Esophagus squamous epithelium (tissue), 5 donors: ENCODE measurements at regions not wholly inside any gene's neighbourhood (a gene's known extent, or its start where the extent isn't known, plus 50 kb on each side); places are given as distances from the start of the nearest gene placed in this dataset.

Source experiments
- DNase-seq: peaks from one replicate; lab custom pipeline; 2025; lab: John Stamatoyannopoulos, UW
- H3K27ac ChIP-seq, 4 donors: fragments of 200-600 bp; sonication (generic); one replicate each; pipeline ENCODE4 v1.5.1; 2016 to 2019; ENCODE audit warnings: mild to moderate bottlenecking in 1 of 4
- H3K27me3 ChIP-seq, 4 donors: fragments of 200-600 bp; sonication (generic); 1 replicate in 3 of 4; 2 replicates in 1 of 4; pipeline versions ENCODE4 v1.5.1 to v1.6.0; 2017 to 2021; ENCODE audit warnings: antibody characterized with exemption in 1 of 4
- H3K36me3 ChIP-seq, 3 donors: fragments of 200-600 bp; sonication (generic); one replicate each; pipeline ENCODE4 v1.5.1; 2016 to 2019
- H3K4me1 ChIP-seq, 3 donors: fragments of 200-600 bp; sonication (generic); one replicate each; pipeline ENCODE4 v1.5.1; 2017 to 2019
- H3K4me3 ChIP-seq, 4 donors: fragments of 200-600 bp; sonication (generic); 1 replicate in 3 of 4; 2 replicates in 1 of 4; pipeline ENCODE4 v1.5.1; 2016 to 2019; ENCODE audit warnings: mild to moderate bottlenecking in 2 of 4, moderate library complexity in 1 of 4
- H3K9me3 ChIP-seq, 3 donors: fragments of 200-600 bp; sonication (generic); one replicate each; pipeline ENCODE4 v1.5.1; 2016 to 2019
- POLR2A ChIP-seq, 4 donors: fragments of 450-650 bp; IDR thresholded peaks; one replicate each; pipeline ENCODE4 v1.6.1; 2017; ENCODE audit warnings: antibody characterized with exemption in 4 of 4, mild to moderate bottlenecking in 4 of 4, moderate library complexity in 3 of 4
- WGBS, 2 donors: methylation state at CpG; one replicate each; pipeline ENCODE4 v1.1.5; 2018; 5-methylcytosine and 5-hydroxymethylcytosine counted together
- intact Hi-C: fragments of 100-400 bp; cut with DNase I; formaldehyde crosslinking; loops from one replicate; pipeline ENCODE4 v1.15.0; 2022
- TF ChIP-seq, protein P1 (sequence below), 6 experiments: fragments of 450-650 bp in 4 of 6; fragments of 200-600 bp in 2 of 6; sonication (generic) in 2 of 6; IDR thresholded peaks; one replicate each; pipeline ENCODE4 v1.5.1; 2016 to 2019; ENCODE audit warnings: antibody characterized with exemption in 6 of 6, mild to moderate bottlenecking in 4 of 6, moderate library complexity in 4 of 6
- donor health status: DM: yes; HTN: yes; CAD: no.

DNA sequence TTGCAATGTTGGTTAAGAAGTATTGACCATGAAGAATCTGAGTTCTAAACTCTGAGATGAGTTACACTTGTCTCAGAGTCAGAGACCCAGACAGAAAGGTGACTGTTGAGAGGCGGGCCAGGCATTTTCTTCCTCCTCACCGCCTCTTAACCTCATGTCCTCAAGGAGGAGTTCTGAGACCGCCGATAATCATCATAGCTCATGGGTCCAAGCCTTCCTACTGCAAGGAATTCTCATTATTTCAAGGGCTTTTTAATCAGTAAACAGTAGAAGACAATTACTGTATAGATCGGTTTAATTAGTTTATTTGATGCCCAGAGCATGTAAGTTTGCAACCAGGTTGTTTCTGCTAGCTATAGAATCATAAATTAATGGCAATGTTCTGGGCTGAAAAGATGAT, 382.4 kb upstream of the MMS22L start:
- no peaks in the 10 kb centered on the region for H3K9me3 ChIP-seq
- no peak for TF ChIP-seq POLR2A (IDR thresholded peaks at IDR 0.05)
- TF ChIP-seq, protein P1, sequence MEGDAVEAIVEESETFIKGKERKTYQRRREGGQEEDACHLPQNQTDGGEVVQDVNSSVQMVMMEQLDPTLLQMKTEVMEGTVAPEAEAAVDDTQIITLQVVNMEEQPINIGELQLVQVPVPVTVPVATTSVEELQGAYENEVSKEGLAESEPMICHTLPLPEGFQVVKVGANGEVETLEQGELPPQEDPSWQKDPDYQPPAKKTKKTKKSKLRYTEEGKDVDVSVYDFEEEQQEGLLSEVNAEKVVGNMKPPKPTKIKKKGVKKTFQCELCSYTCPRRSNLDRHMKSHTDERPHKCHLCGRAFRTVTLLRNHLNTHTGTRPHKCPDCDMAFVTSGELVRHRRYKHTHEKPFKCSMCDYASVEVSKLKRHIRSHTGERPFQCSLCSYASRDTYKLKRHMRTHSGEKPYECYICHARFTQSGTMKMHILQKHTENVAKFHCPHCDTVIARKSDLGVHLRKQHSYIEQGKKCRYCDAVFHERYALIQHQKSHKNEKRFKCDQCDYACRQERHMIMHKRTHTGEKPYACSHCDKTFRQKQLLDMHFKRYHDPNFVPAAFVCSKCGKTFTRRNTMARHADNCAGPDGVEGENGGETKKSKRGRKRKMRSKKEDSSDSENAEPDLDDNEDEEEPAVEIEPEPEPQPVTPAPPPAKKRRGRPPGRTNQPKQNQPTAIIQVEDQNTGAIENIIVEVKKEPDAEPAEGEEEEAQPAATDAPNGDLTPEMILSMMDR (IDR thresholded peaks at IDR 0.05): no peak
- intact Hi-C loops: no loop called here
- peaks cover 0 to 8% (median 0%) of the 10 kb centered on the region in 4 donors for H3K27me3 ChIP-seq
- peaks cover 0 to 12% (median 8%) of the 10 kb centered on the region in 3 donors for H3K4me1 ChIP-seq
- 85 to 86% methylated on average over 5 of the region's 5 CpGs for WGBS, 2 donors
- H3K4me3 ChIP-seq: no peak overlapping the region
- H3K36me3 ChIP-seq: no peaks in the 10 kb centered on the region
- DNase-seq: no peak
- H3K27ac ChIP-seq: no peak overlapping the region

DNA sequence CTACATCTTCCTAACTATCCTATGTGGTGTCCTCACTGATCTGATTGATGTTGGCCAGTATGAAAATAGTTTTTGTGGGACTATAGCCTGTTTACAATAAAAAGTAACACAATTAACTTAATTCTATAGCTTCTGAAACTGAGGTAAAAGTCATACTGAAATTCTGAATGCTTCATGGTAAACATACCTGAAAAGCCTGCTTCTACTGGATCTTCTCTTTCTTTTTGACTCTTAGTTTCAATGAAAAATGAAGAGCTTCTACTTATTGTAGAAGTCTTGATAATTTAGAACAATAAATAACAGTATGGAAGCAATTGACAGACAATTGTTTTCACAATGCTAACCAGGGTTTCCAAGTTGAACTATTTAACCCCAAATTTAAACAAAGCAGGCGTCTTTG, 383.9 kb upstream of the MMS22L start:
- no peaks in the 10 kb centered on the region for H3K36me3 ChIP-seq
- WGBS, 2 donors: 69% methylated on average over 1 of the region's 1 CpG
- H3K9me3 ChIP-seq: no peaks in the 10 kb centered on the region
- TF ChIP-seq, protein P1 (IDR thresholded peaks at IDR 0.05): no peak
- no peak for TF ChIP-seq POLR2A (IDR thresholded peaks at IDR 0.05)
- no peak for DNase-seq
- H3K4me1 ChIP-seq: peaks cover 0 to 12% (median 8%) of the 10 kb centered on the region in 3 donors
- H3K27ac ChIP-seq: no peak overlapping the region
- intact Hi-C loops: no loop called here
- H3K4me3 ChIP-seq: no peak overlapping the region
- peaks cover 0 to 13% (median 0%) of the 10 kb centered on the region in 4 donors for H3K27me3 ChIP-seq

DNA sequence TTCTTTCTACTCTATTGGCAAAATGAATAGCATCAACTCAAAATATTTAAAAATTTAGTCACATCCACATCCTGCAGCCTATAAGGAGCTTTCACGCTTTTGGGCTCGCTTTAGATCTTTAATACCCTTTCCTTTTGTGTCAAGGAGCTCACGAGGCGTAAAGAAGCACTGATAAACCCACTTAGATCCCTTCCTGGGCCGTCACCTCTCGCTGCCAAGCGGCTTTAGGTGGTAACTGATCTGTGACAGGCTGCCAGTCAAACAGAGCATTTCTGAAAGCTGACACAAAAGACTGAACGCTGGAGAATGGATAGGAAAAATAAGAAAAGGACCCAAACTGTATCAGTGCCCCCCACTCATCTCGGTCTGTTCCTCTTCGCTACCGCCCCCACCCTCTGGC, 385.7 kb upstream of the MMS22L start:
- DNase-seq: no peak

DNA sequence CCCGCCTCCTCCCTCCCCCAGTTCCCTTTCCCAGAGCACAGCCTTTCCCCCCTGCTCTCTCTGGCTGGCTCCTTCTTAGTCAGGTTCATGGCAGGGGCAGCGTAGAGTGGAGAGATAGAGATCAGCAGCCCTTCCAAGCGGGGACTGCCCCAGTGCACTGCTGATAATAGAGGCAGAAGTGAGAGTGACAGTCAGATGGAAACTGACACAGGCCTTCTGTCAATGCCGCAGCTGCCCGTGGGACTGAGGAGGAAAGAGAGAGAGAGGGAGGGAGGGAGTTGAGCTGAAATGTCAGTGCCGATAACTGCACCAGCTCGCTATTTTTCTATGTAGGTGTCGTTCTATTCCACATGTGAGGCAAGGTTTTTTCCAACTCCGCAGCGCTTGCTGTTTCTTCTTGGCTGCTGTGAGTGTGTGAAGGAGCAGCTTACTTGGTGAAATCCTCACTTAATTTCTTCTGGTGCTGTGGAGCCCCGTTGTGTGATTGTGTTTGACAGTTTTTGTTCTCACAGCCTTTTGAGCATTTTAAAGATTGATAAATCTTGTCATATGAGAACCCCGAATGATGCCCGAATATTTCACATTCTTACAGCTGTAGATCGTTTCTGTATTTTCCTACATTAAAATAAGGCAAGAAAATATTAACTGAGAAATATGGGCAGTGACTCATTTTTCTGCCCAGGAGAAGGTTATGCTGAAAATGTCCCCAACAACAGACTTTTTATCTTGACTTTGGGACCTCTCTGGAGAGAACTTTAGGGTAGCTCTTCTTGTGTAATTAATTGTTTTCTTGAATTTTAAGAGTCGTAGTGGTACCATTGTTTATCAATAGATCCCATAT, 386.4 kb upstream of the MMS22L start:
- intact Hi-C loops: no loop called here
- Histone ChIP-seq H3K27ac (no peak overlapping the region), H3K36me3 (no peaks in the 10 kb centered on the region), H3K27me3 (peaks cover 0 to 13% (median 0%) of the 10 kb centered on the region in 4 donors), H3K9me3 (no peaks in the 10 kb centered on the region), H3K4me3 (peak overlapping the region in 2 of 4 donors; percentile 8 to 48), H3K4me1 (peaks cover 0 to 12% (median 8%) of the 10 kb centered on the region in 3 donors)
- WGBS, 2 donors: 10 to 13% methylated on average over 13 to 14 of the region's 15 CpGs
- no peak for DNase-seq
- TF ChIP-seq, protein P1 (IDR thresholded peaks at IDR 0.05): no peak
- no peak for TF ChIP-seq POLR2A (IDR thresholded peaks at IDR 0.05)

More for the DNA sequence above, 385.7 kb upstream of the MMS22L start:
- peaks cover 0 to 12% (median 8%) of the 10 kb centered on the region in 3 donors for H3K4me1 ChIP-seq
- no peaks in the 10 kb centered on the region for H3K36me3 ChIP-seq
- WGBS, 2 donors: 18 to 23% methylated on average over 11 of the region's 11 CpGs
- no peak for TF ChIP-seq POLR2A (IDR thresholded peaks at IDR 0.05)
- TF ChIP-seq, protein P1 (IDR thresholded peaks at IDR 0.05): no peak
- H3K27ac ChIP-seq: no peak overlapping the region
- H3K4me3 ChIP-seq: peak overlapping the region in 2 of 4 donors; percentile 8 to 48
- peaks cover 0 to 13% (median 0%) of the 10 kb centered on the region in 4 donors for H3K27me3 ChIP-seq
- intact Hi-C loops: no loop called here
- H3K9me3 ChIP-seq: no peaks in the 10 kb centered on the region

DNA sequence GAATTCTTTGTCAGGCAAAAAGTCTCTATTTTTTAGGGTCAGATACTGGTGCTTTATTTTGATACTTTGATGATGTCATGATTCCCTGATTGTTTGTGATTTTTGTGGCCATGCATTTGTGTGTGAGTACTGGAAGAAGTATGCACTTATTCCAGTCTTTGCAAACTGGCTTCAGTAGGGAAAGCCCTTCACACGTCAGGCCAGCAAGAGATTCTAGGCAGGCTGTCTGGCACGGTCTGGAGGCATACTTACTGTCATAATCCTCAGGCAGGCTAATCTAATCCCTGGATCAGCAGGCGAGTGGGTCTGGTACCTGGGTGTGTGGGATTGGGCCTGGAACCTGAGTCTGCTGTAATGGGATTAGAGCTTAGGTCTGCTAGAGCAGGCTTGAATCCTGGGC, 391.8 kb upstream of the MMS22L start:
- 93% methylated on average over 3 of the region's 3 CpGs; no CpG with 5 or more reads in 1 of the 2 donors for WGBS, 2 donors
- Histone ChIP-seq H3K27me3 (peaks cover 0 to 6% (median 0%) of the 10 kb centered on the region in 4 donors), H3K27ac (no peak overlapping the region), H3K4me1 (no peaks in the 10 kb centered on the region), H3K9me3 (no peaks in the 10 kb centered on the region), H3K4me3 (no peak overlapping the region), H3K36me3 (no peaks in the 10 kb centered on the region)
- TF ChIP-seq, protein P1 (IDR thresholded peaks at IDR 0.05): no peak
- no peak for TF ChIP-seq POLR2A (IDR thresholded peaks at IDR 0.05)
- intact Hi-C loops: no loop called here
- no peak for DNase-seq
